ENCODE measurements at regions not wholly inside any gene's neighbourhood (a gene's known extent, or its start where the extent isn't known, plus 50 kb on each side); places are given as distances from the start of the nearest gene placed in this dataset.

- TF ChIP-seq, protein P1, sequence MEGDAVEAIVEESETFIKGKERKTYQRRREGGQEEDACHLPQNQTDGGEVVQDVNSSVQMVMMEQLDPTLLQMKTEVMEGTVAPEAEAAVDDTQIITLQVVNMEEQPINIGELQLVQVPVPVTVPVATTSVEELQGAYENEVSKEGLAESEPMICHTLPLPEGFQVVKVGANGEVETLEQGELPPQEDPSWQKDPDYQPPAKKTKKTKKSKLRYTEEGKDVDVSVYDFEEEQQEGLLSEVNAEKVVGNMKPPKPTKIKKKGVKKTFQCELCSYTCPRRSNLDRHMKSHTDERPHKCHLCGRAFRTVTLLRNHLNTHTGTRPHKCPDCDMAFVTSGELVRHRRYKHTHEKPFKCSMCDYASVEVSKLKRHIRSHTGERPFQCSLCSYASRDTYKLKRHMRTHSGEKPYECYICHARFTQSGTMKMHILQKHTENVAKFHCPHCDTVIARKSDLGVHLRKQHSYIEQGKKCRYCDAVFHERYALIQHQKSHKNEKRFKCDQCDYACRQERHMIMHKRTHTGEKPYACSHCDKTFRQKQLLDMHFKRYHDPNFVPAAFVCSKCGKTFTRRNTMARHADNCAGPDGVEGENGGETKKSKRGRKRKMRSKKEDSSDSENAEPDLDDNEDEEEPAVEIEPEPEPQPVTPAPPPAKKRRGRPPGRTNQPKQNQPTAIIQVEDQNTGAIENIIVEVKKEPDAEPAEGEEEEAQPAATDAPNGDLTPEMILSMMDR (conservative IDR thresholded peaks at IDR 0.05; ENCODE audit: low read depth, low read length) = no peak
- no peak for TF ChIP-seq EZH2 (IDR thresholded peaks at IDR 0.05; ENCODE audit: borderline replicate concordance, low read depth, low read length, poor library complexity, severe bottlenecking)
Observed at GRCh38 chr4:17109126-17109525, 210.7 kb upstream of the LDB2 start.
